GM13976 (cell line): ENCODE measurements at regions not wholly inside any gene's neighbourhood (a gene's known extent, or its start where the extent isn't known, plus 50 kb on each side); places are given as distances from the start of the nearest gene placed in this dataset.

Source experiments
- DNase-seq: peaks from one replicate; pipeline ENCODE4 v3.0.0; 2012; ENCODE audit warnings: low spot score
- in situ Hi-C: fragments of 300-500 bp; cut with MboI; formaldehyde crosslinking; loops from one replicate; pipeline ENCODE4 v1.12.0; 2022; ENCODE audit warnings: low sequenced_read_pairs, mixed read lengths, inconsistent platforms; ENCODE audit not compliant: unreplicated experiment
- TF ChIP-seq, protein P1 (sequence below): IDR thresholded peaks from 2 replicates; pipeline ENCODE4 v1.5.1; 2012; ENCODE audit warnings: borderline replicate concordance, mild to moderate bottlenecking; ENCODE audit not compliant: insufficient read depth; ENCODE audit errors: extremely low read depth, missing control alignments, control extremely low read depth

DNA sequence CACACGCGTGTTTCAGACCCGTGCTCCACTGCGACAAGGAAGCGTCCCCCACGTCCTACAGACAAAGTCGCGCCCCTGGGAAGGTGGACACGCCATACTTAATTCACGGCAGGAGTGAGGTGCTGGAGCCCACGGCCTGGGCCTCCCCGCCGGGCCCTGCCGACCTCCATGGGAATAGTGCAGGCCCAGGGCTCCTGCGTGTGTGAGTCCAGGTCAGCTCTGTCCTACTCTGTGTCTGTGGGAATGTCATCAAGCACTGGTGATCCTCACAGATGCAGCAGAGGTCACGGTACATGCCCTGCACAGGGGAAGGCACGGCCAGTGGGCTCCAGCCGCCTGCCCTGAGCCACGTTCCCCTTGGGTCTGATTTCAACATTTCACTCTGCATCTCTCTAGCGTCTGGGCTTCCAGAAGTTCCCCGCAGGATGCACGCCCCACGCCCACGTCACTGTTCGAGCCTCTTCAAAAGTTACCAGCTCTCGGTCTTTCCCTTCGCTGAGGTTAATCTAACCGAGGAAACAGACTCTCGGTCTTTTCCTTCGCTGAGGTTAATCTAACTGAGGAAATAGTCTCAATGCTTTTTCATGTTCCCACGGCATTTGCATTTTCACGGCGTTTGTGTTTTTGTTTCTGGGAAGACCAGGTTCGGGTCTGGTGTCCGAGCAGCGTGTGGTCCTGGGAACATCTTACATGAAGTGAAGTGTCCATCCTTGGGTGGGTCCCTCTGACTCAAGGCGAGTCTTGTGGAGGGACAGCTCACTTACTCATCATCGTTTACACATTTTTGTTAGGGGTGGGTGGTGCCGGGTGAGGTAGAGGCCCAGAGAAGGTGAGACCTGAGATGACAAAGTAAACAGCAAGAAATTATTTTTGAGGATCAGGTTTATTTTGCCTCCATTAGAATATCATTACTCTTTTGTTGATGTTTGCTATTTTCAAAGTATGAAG, 157.3 kb upstream of the ALKAL2 start:
- in situ Hi-C loops = no loop called here
- no peak for DNase-seq
- TF ChIP-seq, protein P1, sequence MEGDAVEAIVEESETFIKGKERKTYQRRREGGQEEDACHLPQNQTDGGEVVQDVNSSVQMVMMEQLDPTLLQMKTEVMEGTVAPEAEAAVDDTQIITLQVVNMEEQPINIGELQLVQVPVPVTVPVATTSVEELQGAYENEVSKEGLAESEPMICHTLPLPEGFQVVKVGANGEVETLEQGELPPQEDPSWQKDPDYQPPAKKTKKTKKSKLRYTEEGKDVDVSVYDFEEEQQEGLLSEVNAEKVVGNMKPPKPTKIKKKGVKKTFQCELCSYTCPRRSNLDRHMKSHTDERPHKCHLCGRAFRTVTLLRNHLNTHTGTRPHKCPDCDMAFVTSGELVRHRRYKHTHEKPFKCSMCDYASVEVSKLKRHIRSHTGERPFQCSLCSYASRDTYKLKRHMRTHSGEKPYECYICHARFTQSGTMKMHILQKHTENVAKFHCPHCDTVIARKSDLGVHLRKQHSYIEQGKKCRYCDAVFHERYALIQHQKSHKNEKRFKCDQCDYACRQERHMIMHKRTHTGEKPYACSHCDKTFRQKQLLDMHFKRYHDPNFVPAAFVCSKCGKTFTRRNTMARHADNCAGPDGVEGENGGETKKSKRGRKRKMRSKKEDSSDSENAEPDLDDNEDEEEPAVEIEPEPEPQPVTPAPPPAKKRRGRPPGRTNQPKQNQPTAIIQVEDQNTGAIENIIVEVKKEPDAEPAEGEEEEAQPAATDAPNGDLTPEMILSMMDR = no peak

DNA sequence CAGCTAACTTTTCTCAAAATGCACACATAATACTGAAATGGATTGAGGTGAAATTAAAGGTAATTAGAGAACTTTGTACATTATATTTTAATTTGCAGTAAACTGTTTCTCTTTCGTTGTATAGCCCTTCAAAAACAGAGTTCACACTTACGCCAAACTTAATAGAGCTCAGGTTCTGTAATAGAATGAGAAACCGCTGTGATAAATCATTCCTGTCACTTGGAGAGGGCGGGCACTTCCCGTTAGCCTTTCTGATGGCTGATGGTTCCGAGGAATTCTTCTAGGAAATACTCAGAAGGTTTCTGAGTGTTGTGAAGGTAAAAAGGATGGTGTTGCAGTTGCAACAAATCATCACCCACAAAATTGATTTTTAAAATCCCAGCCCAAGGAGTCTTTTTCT, 155.8 kb upstream of the ALKAL2 start:
- DNase-seq = no peak
- in situ Hi-C loops = no loop called here
- TF ChIP-seq, protein P1 = no peak

DNA sequence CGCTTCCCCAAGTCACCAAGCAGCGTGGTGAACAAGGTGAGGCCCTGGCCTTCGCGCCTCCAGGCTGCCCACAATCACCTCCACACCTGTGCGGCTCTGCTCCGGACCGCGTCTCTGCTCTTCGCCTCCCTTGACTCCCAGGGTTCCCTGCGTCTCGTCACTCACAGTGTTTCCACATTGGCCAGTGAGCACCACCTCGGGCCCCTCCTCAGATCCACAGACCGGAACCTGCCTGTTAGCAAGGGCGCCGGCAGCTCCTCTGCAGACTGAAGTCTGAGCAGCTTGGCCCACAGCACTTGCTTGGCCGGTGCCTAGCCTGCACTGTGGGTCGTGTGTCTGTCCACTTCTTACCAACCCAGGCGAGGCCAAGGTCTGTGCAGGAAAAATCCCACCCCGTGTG, 155.3 kb upstream of the ALKAL2 start:
- no peak for DNase-seq
- in situ Hi-C loops = no loop called here
- TF ChIP-seq, protein P1 = no peak

DNA sequence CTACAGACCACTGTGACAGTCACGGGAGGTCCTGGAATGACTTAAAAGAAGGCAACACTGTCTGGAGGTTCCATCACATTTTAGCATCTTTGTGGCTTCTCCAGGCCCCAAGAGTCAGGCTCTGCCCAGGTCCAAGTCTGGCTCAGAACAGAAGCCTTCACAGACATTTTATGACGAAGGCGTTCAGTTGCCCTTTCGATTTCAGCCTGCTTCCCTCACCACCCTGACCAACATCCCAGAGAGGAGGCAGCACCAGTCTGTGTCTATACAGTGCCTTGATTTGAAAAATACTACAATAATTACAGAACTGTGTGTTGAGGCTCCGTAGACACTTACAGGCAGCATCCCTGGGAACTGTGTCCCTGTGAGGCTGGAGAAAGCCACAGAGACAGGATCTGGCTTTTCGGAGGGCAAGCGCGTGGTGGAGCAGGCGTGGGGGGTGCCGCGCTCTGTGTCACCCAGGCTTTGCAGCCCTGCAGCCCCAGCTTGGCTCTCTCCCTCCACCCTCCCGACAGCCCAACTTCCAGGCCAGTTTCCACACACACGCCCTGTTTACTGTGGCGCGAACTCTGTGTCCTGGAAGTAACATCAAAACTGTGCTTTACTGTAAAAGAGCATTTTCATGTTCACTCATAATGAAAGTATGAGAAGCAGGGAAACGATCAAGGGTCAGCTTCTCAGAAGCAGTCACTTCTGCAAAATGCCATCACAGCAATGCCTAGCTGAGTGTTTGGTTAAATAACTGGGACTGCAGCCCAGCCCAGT, 153.5 kb upstream of the ALKAL2 start:
- no peak for DNase-seq
- in situ Hi-C loops = no loop called here
- TF ChIP-seq, protein P1 = no peak

DNA sequence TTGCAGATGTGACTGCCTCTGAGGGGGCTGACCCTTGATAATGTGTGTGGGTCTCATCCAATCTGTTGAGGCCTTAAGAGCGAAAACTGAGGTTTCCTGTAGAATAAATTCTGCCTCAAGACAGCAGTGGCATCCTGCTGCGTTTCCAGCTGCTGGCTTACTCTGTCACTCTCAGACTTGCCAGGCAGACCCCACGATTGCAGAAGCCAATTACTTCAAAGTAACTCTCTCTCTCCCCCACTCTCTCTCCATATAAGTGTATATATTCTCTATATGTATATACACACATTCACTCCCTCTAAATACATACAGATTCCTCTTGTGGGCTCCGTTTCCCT, 152.5 kb upstream of the ALKAL2 start:
- DNase-seq = no peak
- TF ChIP-seq, protein P1 = no peak
- in situ Hi-C loops = no loop called here

DNA sequence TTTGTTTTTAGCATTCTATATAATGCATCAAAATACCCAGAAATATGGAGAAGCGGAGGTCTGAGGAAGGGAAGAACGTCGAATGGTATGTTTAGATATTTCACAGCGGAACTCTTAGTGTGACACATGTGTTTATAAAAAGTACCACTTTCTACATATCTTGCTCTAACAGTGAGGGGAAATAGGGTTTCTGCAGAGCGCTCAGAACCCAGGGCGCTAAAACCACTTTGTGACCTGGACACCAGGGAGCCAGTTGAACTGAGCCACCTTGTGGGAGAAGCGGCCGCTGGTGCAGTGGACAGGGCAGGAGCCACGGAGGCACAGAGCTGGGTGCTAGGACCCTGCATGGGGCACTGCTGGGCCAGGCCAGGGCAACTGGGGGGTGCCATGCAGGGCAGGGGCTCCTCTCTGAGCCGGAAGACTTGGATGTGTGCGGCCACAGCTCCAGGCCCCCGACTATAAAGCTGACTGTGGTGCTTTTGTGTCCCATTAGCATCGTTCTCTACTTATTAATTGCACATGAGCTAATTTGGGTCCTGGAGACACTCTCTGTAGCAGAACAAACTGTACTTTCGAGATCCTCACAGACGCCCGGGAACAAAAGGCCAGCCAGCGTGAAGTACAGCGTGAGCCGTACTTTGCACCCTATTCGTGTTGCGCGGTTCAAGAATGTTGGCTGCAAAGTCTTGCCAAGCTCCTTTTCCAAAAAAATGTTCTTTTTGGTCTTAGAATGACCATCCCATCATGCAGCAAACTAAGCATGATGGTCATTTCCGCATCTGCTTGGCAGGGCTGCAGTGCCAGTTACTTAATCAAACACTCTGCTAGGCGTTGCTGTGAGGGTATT, 151.9 kb upstream of the ALKAL2 start:
- in situ Hi-C loops = no loop called here
- no peak for DNase-seq
- TF ChIP-seq, protein P1 = no peak
